ENCODE measurements at regions not wholly inside any gene's neighbourhood (a gene's known extent, or its start where the extent isn't known, plus 50 kb on each side); places are given as distances from the start of the nearest gene placed in this dataset.

- no peak overlapping the region for H3K4me2 ChIP-seq (ENCODE audit: low read length)
- peaks cover 7% of the 10 kb centered on the region for H3K4me1 ChIP-seq
- H3K27me3 ChIP-seq (ENCODE audit: control insufficient read depth, insufficient read depth, low read length) = no peaks in the 10 kb centered on the region
- H2AFZ ChIP-seq = no peak overlapping the region
- TF ChIP-seq CTCF (IDR thresholded peaks at IDR 0.05) = no peak
- no peaks in the 10 kb centered on the region for H3K9me3 ChIP-seq (ENCODE audit: control insufficient read depth, low read length)
- no peaks in the 10 kb centered on the region for H3K79me2 ChIP-seq
- H3K4me3 ChIP-seq (ENCODE audit: low read depth, low read length) = no peak overlapping the region
- H3K9ac ChIP-seq = no peak overlapping the region
- H3K36me3 ChIP-seq (ENCODE audit: control insufficient read depth, insufficient read depth, low read length) = no peaks in the 10 kb centered on the region
- H3K27ac ChIP-seq = no peak overlapping the region
These were observed 148.2 kb downstream of the TLE3 start for GRCh38 chr15:69949485-69949884.

- Histone ChIP-seq H3K27me3 (ENCODE audit: control insufficient read depth, insufficient read depth, low read length) (no peaks in the 10 kb centered on the region), H2AFZ (no peak overlapping the region), H3K9ac (no peak overlapping the region), H3K27ac (no peak overlapping the region), H3K9me3 (ENCODE audit: control insufficient read depth, low read length) (no peaks in the 10 kb centered on the region), H3K4me2 (ENCODE audit: low read length) (no peak overlapping the region), H3K36me3 (ENCODE audit: control insufficient read depth, insufficient read depth, low read length) (no peaks in the 10 kb centered on the region), H3K4me1 (peaks cover 7% of the 10 kb centered on the region), H3K79me2 (no peaks in the 10 kb centered on the region), H3K4me3 (ENCODE audit: low read depth, low read length) (no peak overlapping the region)
- no peak for TF ChIP-seq CTCF (IDR thresholded peaks at IDR 0.05)
These were observed 146.3 kb downstream of the TLE3 start for GRCh38 chr15:69951256-69951897.

- H3K4me1 ChIP-seq = peaks cover 7% of the 10 kb centered on the region
These were observed 145.7 kb downstream of the TLE3 start for GRCh38 chr15:69951898-69952555.

GRCh38 chr15:69953051-69953450 is 144.7 kb downstream of the TLE3 start:
- Histone ChIP-seq H2AFZ (no peak overlapping the region), H3K9ac (no peak overlapping the region), H3K27me3 (ENCODE audit: control insufficient read depth, insufficient read depth, low read length) (no peaks in the 10 kb centered on the region), H3K27ac (no peak overlapping the region), H3K4me2 (ENCODE audit: low read length) (no peak overlapping the region), H3K4me3 (ENCODE audit: low read depth, low read length) (no peak overlapping the region), H3K4me1 (peaks cover 7% of the 10 kb centered on the region), H3K79me2 (no peaks in the 10 kb centered on the region), H3K36me3 (ENCODE audit: control insufficient read depth, insufficient read depth, low read length) (no peaks in the 10 kb centered on the region), H3K9me3 (ENCODE audit: control insufficient read depth, low read length) (no peaks in the 10 kb centered on the region)
- TF ChIP-seq CTCF (IDR thresholded peaks at IDR 0.05) = no peak

More at GRCh38 chr15:69951898-69952555, 145.7 kb downstream of the TLE3 start:
- Histone ChIP-seq H2AFZ (no peak overlapping the region), H3K27me3 (ENCODE audit: control insufficient read depth, insufficient read depth, low read length) (no peaks in the 10 kb centered on the region), H3K9ac (no peak overlapping the region), H3K9me3 (ENCODE audit: control insufficient read depth, low read length) (no peaks in the 10 kb centered on the region), H3K4me2 (ENCODE audit: low read length) (no peak overlapping the region), H3K4me3 (ENCODE audit: low read depth, low read length) (no peak overlapping the region), H3K79me2 (no peaks in the 10 kb centered on the region), H3K36me3 (ENCODE audit: control insufficient read depth, insufficient read depth, low read length) (no peaks in the 10 kb centered on the region), H3K27ac (no peak overlapping the region)
- no peak for TF ChIP-seq CTCF (IDR thresholded peaks at IDR 0.05)

GRCh38 chr15:69953816-69954215 is 143.9 kb downstream of the TLE3 start:
- Histone ChIP-seq H2AFZ (no peak overlapping the region), H3K9me3 (ENCODE audit: control insufficient read depth, low read length) (no peaks in the 10 kb centered on the region), H3K4me2 (ENCODE audit: low read length) (no peak overlapping the region), H3K79me2 (no peaks in the 10 kb centered on the region), H3K4me3 (ENCODE audit: low read depth, low read length) (no peak overlapping the region), H3K27me3 (ENCODE audit: control insufficient read depth, insufficient read depth, low read length) (no peaks in the 10 kb centered on the region), H3K4me1 (peaks cover 7% of the 10 kb centered on the region), H3K27ac (no peak overlapping the region), H3K9ac (no peak overlapping the region), H3K36me3 (ENCODE audit: control insufficient read depth, insufficient read depth, low read length) (no peaks in the 10 kb centered on the region)
- TF ChIP-seq CTCF (IDR thresholded peaks at IDR 0.05) = no peak
